CD8-positive, alpha-beta memory T cell (primary cell): ENCODE measurements at regions not wholly inside any gene's neighbourhood (a gene's known extent, or its start where the extent isn't known, plus 50 kb on each side); places are given as distances from the start of the nearest gene placed in this dataset.

Source experiments
- CTCF ChIA-PET: fragments of 350-600 bp; sonication (Branson Sonifier 250); formaldehyde crosslinking; loops from one replicate; lab custom pipeline; 2021; ENCODE audit warnings: antibody characterized with exemption; lab: Charles Lee
- POLR2A ChIA-PET: fragments of 350-600 bp; sonication (Branson Sonifier 250); formaldehyde crosslinking; loops from one replicate; lab custom pipeline; 2021; ENCODE audit warnings: antibody characterized with exemption; lab: Charles Lee
- DNase-seq, 5 donors: peaks; one replicate each; pipeline versions ENCODE4 v3.0.0 to v3.0.0-alpha.2; 2020 to 2022; ENCODE audit warnings: mixed read lengths in 1 of 5
- H3K27ac ChIP-seq: one replicate; pipeline ENCODE4 v1.7.0; 2013; ENCODE audit warnings: low read depth, mild to moderate bottlenecking, low read length, moderate library complexity
- H3K27me3 ChIP-seq: 2 replicates; pipeline ENCODE4 v1.7.0; 2013; ENCODE audit warnings: low read length, mild to moderate bottlenecking; ENCODE audit not compliant: insufficient read depth, poor library complexity, severe bottlenecking
- H3K36me3 ChIP-seq: 2 replicates; pipeline ENCODE4 v1.7.0; 2013; ENCODE audit warnings: mild to moderate bottlenecking, low read length, moderate library complexity; ENCODE audit not compliant: insufficient read depth
- H3K4me1 ChIP-seq: 2 replicates; pipeline ENCODE4 v1.7.0; 2013; ENCODE audit warnings: mild to moderate bottlenecking, low read length, moderate library complexity; ENCODE audit not compliant: insufficient read depth
- H3K4me3 ChIP-seq: 2 replicates; pipeline ENCODE4 v1.7.0; 2013; ENCODE audit warnings: mild to moderate bottlenecking, low read length
- H3K9me3 ChIP-seq: 2 replicates; pipeline ENCODE4 v1.7.0; 2013; ENCODE audit warnings: mild to moderate bottlenecking, low read length
- H3K27ac Mint-ChIP-seq, 8 donors: one replicate each; pipeline ENCODE4 v1.8.0; 2020 to 2021; ENCODE audit warnings: mixed read lengths in 8 of 8, mild to moderate bottlenecking in 6 of 8, inconsistent platforms in 3 of 8, moderate library complexity in 3 of 8
- H3K27me3 Mint-ChIP-seq, 2 donors: one replicate each; pipeline ENCODE4 v1.8.0; 2020 to 2021; ENCODE audit warnings: mixed read lengths in 2 of 2, mild to moderate bottlenecking in 1 of 2, moderate library complexity in 1 of 2
- H3K36me3 Mint-ChIP-seq, 3 donors: one replicate each; pipeline ENCODE4 v1.8.0; 2020 to 2021; ENCODE audit warnings: mixed read lengths in 3 of 3, inconsistent platforms in 1 of 3, mild to moderate bottlenecking in 1 of 3
- H3K4me1 Mint-ChIP-seq, 3 donors: one replicate each; pipeline ENCODE4 v1.8.0; 2020 to 2021; ENCODE audit warnings: mixed read lengths in 3 of 3, inconsistent platforms in 1 of 3, mild to moderate bottlenecking in 1 of 3
- H3K4me3 Mint-ChIP-seq, 7 donors: one replicate each; pipeline ENCODE4 v1.8.0; 2020 to 2021; ENCODE audit warnings: mixed read lengths in 7 of 7, mild to moderate bottlenecking in 6 of 7, moderate library complexity in 4 of 7, inconsistent platforms in 2 of 7
- H3K9me3 Mint-ChIP-seq, 5 donors: one replicate each; pipeline ENCODE4 v1.8.0; 2020 to 2022; ENCODE audit warnings: mixed read lengths in 5 of 5, mild to moderate bottlenecking in 3 of 5, moderate library complexity in 2 of 5, inconsistent platforms in 1 of 5

- H3K36me3 Mint-ChIP-seq: peaks cover 0 to 1% (median 0%) of the 10 kb centered on the region in 3 donors
- DNase-seq: no peak
- no peaks in the 10 kb centered on the region for H3K4me1 Mint-ChIP-seq
- H3K27me3 ChIP-seq: no peaks in the 10 kb centered on the region
- H3K9me3 ChIP-seq: no peaks in the 10 kb centered on the region
- H3K27ac ChIP-seq: no peak overlapping the region
- H3K4me3 Mint-ChIP-seq: no peak overlapping the region
- H3K4me1 ChIP-seq: no peaks in the 10 kb centered on the region
- no peak overlapping the region for H3K27ac Mint-ChIP-seq
- ChIA-PET POLR2A (no interaction called here), CTCF (no interaction called here)
- H3K9me3 Mint-ChIP-seq: peaks cover 0 to 5% (median 0%) of the 10 kb centered on the region in 5 donors
- H3K27me3 Mint-ChIP-seq: peaks cover 0 to 1% of the 10 kb centered on the region in 2 donors
- H3K4me3 ChIP-seq: no peak overlapping the region
- no peaks in the 10 kb centered on the region for H3K36me3 ChIP-seq
Observed at GRCh38 chr2:23021311-23022120, 363.5 kb upstream of the KLHL29 start.

- ChIA-PET POLR2A (no interaction called here), CTCF (no interaction called here)
- Mint-ChIP-seq H3K27ac (no peak overlapping the region), H3K36me3 (peaks cover 0 to 1% (median 0%) of the 10 kb centered on the region in 3 donors), H3K4me3 (no peak overlapping the region), H3K9me3 (peaks cover 0 to 5% (median 0%) of the 10 kb centered on the region in 5 donors), H3K4me1 (no peaks in the 10 kb centered on the region), H3K27me3 (peaks cover 1 to 3% of the 10 kb centered on the region in 2 donors)
- H3K27ac ChIP-seq: no peak overlapping the region
- H3K36me3 ChIP-seq: no peaks in the 10 kb centered on the region
- H3K4me1 ChIP-seq: no peaks in the 10 kb centered on the region
- no peak for DNase-seq
- H3K27me3 ChIP-seq: no peaks in the 10 kb centered on the region
- no peaks in the 10 kb centered on the region for H3K9me3 ChIP-seq
- no peak overlapping the region for H3K4me3 ChIP-seq
Observed at GRCh38 chr2:23023722-23024121, 361.3 kb upstream of the KLHL29 start.

- POLR2A ChIA-PET: no interaction called here
Observed at GRCh38 chr2:23026671-23027070, 358.3 kb upstream of the KLHL29 start.

GRCh38 chr2:23027396-23027795 lies 357.6 kb upstream of the KLHL29 start:
- Histone ChIP-seq H3K36me3 (no peaks in the 10 kb centered on the region), H3K27ac (no peak overlapping the region), H3K4me3 (no peak overlapping the region), H3K4me1 (no peaks in the 10 kb centered on the region), H3K9me3 (no peaks in the 10 kb centered on the region), H3K27me3 (no peaks in the 10 kb centered on the region)
- H3K4me1 Mint-ChIP-seq: no peaks in the 10 kb centered on the region
- H3K36me3 Mint-ChIP-seq: no peaks in the 10 kb centered on the region
- peaks cover 1 to 3% of the 10 kb centered on the region in 2 donors for H3K27me3 Mint-ChIP-seq
- H3K27ac Mint-ChIP-seq: no peak overlapping the region
- peaks cover 0 to 5% (median 0%) of the 10 kb centered on the region in 5 donors for H3K9me3 Mint-ChIP-seq
- ChIA-PET POLR2A (no interaction called here), CTCF (no interaction called here)
- H3K4me3 Mint-ChIP-seq: no peak overlapping the region
- no peak for DNase-seq

More at GRCh38 chr2:23026671-23027070, 358.3 kb upstream of the KLHL29 start:
- no peak overlapping the region for H3K27ac Mint-ChIP-seq
- H3K36me3 Mint-ChIP-seq: no peaks in the 10 kb centered on the region
- H3K4me3 ChIP-seq: no peak overlapping the region
- H3K27ac ChIP-seq: no peak overlapping the region
- H3K4me1 Mint-ChIP-seq: no peaks in the 10 kb centered on the region
- CTCF ChIA-PET: no interaction called here
- H3K4me1 ChIP-seq: no peaks in the 10 kb centered on the region
- H3K9me3 Mint-ChIP-seq: peaks cover 0 to 5% (median 0%) of the 10 kb centered on the region in 5 donors
- H3K4me3 Mint-ChIP-seq: no peak overlapping the region
- no peaks in the 10 kb centered on the region for H3K36me3 ChIP-seq
- DNase-seq: no peak
- H3K9me3 ChIP-seq: no peaks in the 10 kb centered on the region
- no peaks in the 10 kb centered on the region for H3K27me3 ChIP-seq
- H3K27me3 Mint-ChIP-seq: peaks cover 1 to 3% of the 10 kb centered on the region in 2 donors

- no peaks in the 10 kb centered on the region for H3K36me3 Mint-ChIP-seq
- ChIA-PET CTCF (no interaction called here), POLR2A (no interaction called here)
- no peaks in the 10 kb centered on the region for H3K27me3 ChIP-seq
- H3K36me3 ChIP-seq: no peaks in the 10 kb centered on the region
- peaks cover 1 to 3% of the 10 kb centered on the region in 2 donors for H3K27me3 Mint-ChIP-seq
- H3K9me3 Mint-ChIP-seq: peaks cover 0 to 4% (median 0%) of the 10 kb centered on the region in 5 donors
- H3K27ac Mint-ChIP-seq: no peak overlapping the region
- no peaks in the 10 kb centered on the region for H3K4me1 ChIP-seq
- H3K4me3 Mint-ChIP-seq: no peak overlapping the region
- H3K4me3 ChIP-seq: no peak overlapping the region
- no peak for DNase-seq
- H3K4me1 Mint-ChIP-seq: no peaks in the 10 kb centered on the region
- H3K9me3 ChIP-seq: no peaks in the 10 kb centered on the region
- H3K27ac ChIP-seq: no peak overlapping the region
Observed at GRCh38 chr2:23028106-23028505, 356.9 kb upstream of the KLHL29 start.

GRCh38 chr2:23029111-23029510 lies 355.9 kb upstream of the KLHL29 start:
- Histone ChIP-seq H3K27me3 (no peaks in the 10 kb centered on the region), H3K36me3 (no peaks in the 10 kb centered on the region), H3K4me3 (no peak overlapping the region), H3K4me1 (no peaks in the 10 kb centered on the region), H3K27ac (no peak overlapping the region), H3K9me3 (no peaks in the 10 kb centered on the region)
- CTCF ChIA-PET: no interaction called here
- Mint-ChIP-seq H3K27me3 (peaks cover 1 to 3% of the 10 kb centered on the region in 2 donors), H3K9me3 (peaks cover 0 to 4% (median 0%) of the 10 kb centered on the region in 5 donors), H3K27ac (no peak overlapping the region), H3K4me1 (no peaks in the 10 kb centered on the region), H3K36me3 (no peaks in the 10 kb centered on the region), H3K4me3 (no peak overlapping the region)
- DNase-seq: no peak
- POLR2A ChIA-PET: no interaction called here

GRCh38 chr2:23029951-23030350 lies 355.0 kb upstream of the KLHL29 start:
- ChIA-PET POLR2A (no interaction called here), CTCF (no interaction called here)
- no peak overlapping the region for H3K4me3 ChIP-seq
- Mint-ChIP-seq H3K27me3 (peaks cover 1 to 3% of the 10 kb centered on the region in 2 donors), H3K4me1 (no peaks in the 10 kb centered on the region), H3K9me3 (peaks cover 0 to 4% (median 0%) of the 10 kb centered on the region in 5 donors), H3K27ac (no peak overlapping the region), H3K4me3 (no peak overlapping the region), H3K36me3 (no peaks in the 10 kb centered on the region)
- H3K27ac ChIP-seq: no peak overlapping the region
- no peaks in the 10 kb centered on the region for H3K4me1 ChIP-seq
- no peaks in the 10 kb centered on the region for H3K9me3 ChIP-seq
- H3K27me3 ChIP-seq: no peaks in the 10 kb centered on the region
- no peak for DNase-seq
- no peaks in the 10 kb centered on the region for H3K36me3 ChIP-seq

GRCh38 chr2:23034996-23035395 lies 350.0 kb upstream of the KLHL29 start:
- no peak overlapping the region for H3K4me3 Mint-ChIP-seq
- H3K27me3 ChIP-seq: no peaks in the 10 kb centered on the region
- ChIA-PET CTCF (no interaction called here), POLR2A (no interaction called here)
- H3K27ac Mint-ChIP-seq: no peak overlapping the region
- DNase-seq: no peak
- peaks cover 0 to 2% (median 0%) of the 10 kb centered on the region in 5 donors for H3K9me3 Mint-ChIP-seq
- H3K27me3 Mint-ChIP-seq: peaks cover 0 to 3% of the 10 kb centered on the region in 2 donors
- H3K4me3 ChIP-seq: no peak overlapping the region
- no peaks in the 10 kb centered on the region for H3K4me1 ChIP-seq
- no peaks in the 10 kb centered on the region for H3K36me3 ChIP-seq
- H3K36me3 Mint-ChIP-seq: no peaks in the 10 kb centered on the region
- no peaks in the 10 kb centered on the region for H3K9me3 ChIP-seq
- no peaks in the 10 kb centered on the region for H3K4me1 Mint-ChIP-seq
- H3K27ac ChIP-seq: no peak overlapping the region
